ENCODE measurements at regions not wholly inside any gene's neighbourhood (a gene's known extent, or its start where the extent isn't known, plus 50 kb on each side); places are given as distances from the start of the nearest gene placed in this dataset.

- TF ChIP-seq L3MBTL2 (conservative IDR thresholded peaks at IDR 0.05) (no peak), SUZ12 (IDR thresholded peaks at IDR 0.05) (no peak)
Measured at GRCh38 chr9:135251996-135252760, 164.7 kb downstream of the OLFM1 start.

Data from HEK293T (cell line).